Activated T-cell treated with anti-CD3 and anti-CD28 coated beads, Interleukin-2, amount 50 U/mL, for 48 hours (primary cell): ENCODE measurements at regions not wholly inside any gene's neighbourhood (a gene's known extent, or its start where the extent isn't known, plus 50 kb on each side); places are given as distances from the start of the nearest gene placed in this dataset.

Source experiments
- DNase-seq, 2 experiments: peaks; one replicate each; pipeline ENCODE4 v3.0.0-alpha.2; 2020

DNA sequence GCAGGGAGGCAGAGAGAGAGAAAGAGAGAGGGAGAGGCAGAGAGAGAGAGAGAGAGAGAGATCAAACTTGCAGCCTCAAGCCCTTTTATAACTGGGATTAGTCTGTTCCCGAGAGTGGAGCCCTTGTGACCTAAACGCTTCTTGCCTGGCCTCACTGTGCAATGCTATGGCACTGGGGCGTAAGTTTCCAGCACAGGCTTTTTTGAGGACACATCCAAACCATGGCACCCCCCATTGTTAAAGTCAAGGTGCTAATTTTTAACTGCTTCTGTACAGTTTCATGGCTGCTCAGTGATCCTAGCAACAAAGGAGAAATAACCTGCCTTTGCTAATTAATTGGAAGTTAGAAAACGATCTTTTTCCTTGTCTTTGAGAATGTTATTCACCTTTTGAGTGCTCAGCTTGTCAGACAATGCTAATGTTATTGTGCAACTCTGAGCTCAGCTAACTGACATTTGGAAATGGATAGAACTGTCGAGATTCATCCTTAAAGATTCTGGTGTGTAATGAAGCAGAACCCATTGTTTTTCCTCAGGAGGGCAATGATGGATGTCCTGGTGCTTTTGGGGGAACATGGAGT, 268.4 kb downstream of the GLRX3 start:
- no peak for DNase-seq

DNA sequence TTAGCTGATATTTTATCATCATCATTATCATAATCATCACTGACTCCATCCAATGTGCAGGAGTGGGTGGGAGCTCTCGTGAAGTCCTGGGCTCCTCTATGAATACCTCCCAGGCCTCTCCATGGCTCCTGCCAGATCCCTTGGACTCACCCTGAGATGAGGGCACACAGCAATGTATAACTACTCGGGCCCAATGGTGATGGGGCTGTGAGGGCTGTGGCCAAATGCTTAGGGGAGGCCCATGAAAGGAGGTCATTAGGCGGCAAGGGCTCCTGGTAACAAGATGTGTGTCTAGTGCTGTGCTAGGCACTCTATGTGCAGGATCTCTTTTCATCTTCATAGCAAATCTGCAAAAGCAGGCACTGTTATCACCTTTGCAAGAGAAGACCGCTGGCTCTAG, 270.9 kb downstream of the GLRX3 start:
- no peak for DNase-seq

DNA sequence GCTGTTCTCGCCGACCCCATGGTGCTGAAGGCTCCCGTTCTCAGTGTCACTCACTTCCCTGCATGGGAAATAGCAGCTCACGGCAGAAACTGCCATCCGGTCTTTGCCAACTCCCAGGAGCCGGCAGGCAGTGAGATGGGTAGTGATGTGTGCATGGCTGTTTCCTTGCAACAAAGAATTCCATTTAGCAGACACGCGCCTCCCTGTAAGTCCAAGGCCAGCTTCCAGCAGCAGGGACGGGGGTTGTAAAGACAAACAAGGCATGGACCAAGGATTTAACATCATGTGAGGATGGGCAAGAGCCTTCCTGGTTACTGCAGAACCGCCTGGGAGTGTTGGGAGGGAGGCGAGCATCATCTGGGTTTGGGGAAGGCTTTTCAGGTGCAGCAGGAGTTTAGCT, 273.1 kb downstream of the GLRX3 start:
- no peak for DNase-seq

DNA sequence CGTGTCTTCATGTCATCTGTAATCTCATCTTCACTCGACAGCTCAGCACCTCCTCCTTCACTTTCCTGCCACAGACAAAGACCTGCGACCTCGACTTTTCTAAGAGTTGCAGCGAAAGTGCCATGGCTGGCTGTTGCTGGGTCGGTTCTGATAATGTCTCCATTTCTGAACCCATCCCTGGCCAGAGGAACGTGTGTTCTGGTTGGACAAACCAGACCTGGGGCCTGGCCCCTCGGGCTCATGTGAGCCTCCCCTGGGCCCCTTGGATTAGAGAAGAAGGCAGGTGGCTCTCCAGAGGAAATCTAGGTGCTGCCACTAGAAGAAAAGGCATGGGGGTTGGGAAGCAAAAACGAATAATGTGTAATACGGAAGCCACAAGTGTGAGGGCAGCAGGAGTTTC, 273.7 kb downstream of the GLRX3 start:
- DNase-seq = no peak

DNA sequence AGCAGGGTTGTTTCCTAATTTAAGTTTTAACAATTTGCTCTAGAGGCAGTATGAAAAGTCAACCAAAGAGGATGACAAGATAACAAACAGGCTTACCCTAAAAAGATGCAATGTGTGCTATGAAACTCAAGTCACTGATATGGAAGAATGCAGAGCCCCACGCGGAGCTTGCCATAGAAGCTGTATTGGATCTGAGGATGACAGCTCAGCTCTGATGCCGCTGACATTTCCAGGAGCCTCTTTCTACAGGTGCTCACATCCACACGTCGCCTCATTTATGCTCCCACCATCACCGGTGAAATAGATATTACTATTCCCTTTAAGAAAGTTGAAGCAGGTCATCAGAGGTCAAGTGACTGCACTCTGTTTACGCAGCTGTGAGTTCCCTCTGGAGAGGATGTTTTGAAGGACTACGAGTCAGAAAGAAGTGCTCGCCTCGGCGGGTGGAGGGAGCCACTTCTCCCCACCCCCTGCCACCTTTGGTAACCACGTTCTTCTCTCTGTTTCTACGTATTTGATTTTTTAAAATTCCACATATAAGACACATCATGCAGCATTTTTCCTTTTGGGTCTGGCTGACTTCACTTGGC, 275.4 kb downstream of the GLRX3 start:
- DNase-seq = no peak

DNA sequence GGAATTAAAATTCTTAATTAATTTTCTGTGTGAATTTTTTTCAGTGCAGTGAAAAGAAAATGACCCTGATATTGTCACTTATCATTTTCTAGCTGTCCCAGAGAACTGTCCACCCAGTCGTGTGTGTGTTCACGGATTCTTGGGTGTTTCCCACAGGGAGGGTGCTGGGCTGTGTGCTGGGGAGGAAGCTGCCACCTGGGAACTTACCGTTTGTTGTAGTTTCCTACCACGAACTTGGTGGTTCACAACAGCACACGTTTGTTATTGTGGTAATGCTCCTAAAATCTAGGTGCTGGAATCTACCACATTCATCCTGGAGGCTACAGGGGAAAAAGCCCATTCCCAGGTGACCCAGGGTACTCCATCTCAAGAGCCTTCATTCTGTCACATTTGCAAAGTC, 276.1 kb downstream of the GLRX3 start:
- DNase-seq = no peak

DNA sequence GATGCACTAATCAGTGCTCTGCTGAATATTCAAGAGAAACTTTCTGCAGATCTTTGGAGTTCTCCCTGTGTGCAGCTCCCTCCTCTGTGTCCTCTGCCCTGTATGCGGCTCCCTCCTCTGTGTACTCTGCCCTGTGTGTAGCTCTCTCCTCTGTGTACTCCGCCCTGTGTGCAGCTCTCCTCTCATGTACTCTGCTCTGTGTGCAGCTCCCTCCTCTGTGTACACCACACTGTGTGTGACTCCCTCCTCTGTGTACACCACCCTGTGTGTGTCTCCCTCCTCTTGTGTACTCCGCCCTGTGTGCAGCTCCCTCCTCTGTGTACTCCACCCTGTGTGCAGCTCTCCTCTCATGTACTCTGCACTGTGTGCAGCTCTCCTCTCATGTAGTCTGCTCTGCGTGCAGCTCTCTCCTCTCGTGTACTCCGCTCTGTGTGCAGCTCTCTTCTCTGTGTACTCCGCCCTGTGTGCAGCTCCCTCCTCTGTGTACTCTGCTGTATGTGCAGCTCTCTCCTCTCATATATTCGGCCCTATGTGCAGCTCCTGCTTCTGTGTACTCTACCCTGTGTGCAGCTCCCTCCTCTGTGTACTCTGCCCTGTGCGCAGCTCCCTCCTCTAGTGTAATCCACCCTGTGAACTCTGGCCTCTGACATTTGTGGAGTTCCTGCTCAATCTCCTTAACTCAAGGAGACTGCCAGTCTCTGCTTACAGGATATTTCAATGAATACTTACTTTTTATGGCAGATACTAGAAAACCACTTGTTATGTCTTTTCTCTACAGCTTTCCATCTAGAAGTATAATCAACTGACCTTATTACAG, 280.4 kb downstream of the GLRX3 start:
- DNase-seq = no peak

DNA sequence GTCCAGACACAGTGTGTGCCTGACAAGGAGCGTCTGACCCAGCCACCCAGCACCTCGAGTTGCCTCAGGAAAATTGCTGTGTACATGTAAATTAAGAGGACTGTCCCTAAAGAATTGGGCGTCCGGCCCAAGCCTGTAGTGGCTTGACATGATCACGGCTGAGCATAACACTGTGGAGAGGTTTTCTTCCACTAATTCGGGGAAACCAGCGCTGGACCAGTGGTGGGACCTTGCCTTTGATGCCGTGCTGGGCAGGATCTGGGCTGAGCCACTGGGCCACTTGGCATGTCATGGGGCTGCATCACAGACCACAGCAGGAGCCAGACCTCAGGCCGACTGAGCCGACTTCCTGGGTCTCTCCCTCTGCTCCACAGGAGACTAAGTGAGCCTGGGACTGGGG, 282.5 kb downstream of the GLRX3 start:
- DNase-seq = no peak

DNA sequence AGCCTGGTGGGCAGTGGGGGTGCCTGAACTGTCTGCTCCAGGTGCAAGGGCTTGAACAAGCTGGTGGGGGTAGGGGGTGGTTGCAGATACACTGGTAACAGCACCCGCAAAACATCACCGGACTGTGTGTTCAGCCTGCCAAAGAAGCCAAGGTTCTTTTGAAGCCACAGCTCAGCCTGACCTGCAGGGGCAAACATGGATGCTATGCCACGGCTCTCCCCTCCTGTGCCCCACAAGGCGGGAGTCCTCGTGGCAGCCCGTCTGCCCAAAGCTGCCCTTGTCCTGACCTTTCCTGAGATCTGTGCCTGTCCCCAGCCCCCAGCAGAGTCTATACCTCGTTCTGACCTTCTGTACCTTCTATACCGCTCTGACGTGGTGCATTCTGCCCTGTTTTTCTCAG, 285.7 kb downstream of the GLRX3 start:
- DNase-seq = no peak

DNA sequence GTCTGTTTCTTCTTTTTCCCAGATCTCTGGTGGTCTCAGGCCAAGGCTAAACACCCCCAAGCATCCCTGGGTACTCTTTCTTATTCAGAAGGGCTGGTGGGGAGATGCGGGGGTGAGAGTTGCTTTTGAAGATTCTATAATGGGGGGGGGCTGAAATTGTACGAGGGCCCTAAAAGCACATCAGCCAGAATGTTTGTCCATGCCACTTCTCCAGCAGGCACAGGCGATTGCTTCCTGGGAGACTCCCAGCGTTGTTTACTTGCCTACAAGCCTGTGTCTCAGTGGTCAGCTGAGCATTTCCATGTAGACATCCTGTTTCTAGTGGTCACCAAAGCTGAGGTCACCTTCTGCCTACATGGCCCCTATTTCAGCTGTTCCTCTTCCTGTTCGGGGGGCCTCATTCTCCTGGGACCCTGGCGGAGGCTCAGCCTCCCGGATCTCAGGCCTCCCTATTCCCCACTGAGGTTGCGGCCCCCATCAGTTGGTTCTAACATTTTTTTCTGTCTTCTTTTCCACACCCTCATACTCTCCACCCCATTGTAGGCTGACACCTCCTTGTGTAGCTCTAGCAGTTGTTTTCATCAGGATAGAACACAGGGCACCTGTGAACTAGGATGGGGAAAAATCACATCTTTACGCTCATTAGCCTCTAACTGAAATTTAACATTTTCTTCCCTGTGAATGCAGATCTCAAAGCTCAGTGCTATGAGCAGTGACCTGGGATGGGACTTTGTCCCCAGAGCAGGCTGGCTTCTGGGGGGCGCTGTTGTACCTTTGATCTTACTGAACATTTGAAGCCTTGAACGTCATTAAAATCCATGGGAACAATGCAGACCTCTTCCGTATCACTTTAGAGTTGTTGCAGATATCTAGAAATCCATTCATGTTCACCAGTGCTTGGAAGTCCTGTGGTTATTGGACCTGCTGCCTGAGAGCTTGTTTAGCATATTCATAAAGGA, 286.5 kb downstream of the GLRX3 start:
- DNase-seq = no peak

DNA sequence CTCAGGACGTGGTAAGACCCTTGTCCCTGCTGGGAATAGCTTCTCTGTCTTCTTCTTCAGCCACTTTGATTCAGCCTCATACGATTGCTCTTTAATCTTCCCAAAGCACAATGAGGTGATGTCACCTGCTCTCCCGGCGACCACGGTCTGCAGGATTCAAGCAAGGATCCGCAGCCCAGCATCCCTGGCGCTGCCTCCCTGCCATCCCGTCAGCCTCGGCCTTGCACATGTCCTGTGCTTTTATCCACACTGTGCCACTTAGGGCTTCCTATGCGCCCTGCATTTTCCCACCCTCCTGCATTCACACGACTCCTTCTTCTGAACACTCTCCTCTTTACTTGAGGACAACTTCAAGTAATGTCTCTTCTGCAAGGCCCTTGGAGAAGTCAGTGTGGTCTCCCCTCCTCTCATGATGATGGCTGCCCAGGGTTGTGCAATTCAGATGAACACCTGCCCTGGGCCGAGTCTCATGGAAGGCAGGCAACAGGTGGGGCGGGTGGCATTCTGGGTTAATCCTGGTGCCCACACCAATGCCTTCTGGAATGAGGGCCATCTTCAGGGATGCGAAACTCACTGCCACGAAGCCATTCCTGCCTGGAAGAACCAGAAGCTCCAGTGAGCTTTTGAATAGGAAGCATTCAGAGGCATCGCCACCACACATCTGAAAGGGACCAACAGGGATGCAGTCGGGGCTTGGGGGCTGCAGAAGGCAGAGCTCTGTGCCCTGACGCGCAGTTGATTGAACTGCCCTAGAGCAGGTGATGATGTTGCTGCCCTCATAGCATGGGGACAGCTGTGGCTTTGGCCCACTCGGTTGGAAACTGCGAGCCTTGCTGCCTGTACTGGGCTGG, 287.5 kb downstream of the GLRX3 start:
- no peak for DNase-seq

DNA sequence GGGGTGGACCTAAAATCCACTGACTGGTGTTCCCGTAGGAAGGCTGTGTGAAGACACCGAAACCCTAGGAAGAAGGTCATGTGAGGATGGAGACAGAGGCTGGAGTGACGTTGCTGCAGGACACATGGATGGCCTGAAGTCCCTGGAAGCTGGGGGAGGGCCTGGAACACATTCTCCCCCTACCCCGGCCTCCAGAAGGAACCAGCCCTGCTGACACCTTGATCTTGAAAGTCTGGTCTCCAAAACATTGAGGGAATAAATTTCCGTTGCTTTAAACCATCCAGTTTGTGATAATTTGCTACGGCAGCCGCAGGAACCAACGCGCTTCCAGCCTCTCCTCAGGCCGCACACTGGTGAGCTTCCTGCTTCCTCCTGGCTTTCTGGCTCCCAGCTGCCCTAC, 288.2 kb downstream of the GLRX3 start:
- no peak for DNase-seq

DNA sequence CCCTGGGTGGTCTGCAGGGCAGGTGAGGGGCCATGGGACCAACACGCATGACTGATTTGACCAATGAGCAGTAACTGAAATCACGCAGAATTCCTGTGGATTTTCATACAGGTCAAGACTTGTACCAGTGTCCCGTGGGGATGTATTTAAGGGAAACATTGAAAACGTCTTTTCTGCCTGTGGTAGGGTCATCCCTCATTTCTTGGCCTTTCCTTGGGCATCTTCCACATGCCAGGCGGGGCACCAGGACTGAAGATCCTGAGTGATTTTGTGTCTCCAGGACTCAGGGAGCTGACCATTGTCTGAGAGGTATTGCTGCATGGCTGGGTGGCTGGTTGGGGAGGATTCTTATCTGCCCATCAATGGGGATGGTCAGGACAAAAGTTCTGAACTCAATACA, 289.0 kb downstream of the GLRX3 start:
- DNase-seq = no peak

DNA sequence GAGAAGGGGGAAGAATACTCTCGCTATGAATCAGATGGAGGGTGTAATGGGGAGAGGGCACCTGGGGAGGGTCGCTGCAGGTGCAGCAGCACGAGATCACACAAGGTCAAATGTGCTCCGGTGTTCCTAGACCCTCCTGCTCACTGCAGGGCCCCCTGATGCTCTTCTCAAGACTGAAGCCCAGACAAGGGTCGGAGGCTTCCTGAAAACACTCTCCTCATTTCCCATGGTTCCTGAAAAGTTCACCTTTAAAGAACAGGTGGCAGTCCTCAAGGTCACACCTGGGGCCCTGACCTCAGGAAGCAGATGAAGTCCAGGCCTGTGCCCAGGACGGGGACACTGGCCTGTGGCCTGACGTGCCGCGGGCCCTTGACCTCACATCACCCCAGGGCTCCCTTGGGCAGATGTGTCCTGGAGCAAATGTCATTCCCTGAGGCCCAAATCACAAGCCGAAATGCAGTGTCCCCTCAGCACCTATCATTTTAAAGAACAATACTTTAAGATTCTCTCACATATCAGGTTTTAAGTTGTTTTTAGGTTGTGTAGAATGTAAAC, 289.8 kb downstream of the GLRX3 start:
- DNase-seq = no peak

DNA sequence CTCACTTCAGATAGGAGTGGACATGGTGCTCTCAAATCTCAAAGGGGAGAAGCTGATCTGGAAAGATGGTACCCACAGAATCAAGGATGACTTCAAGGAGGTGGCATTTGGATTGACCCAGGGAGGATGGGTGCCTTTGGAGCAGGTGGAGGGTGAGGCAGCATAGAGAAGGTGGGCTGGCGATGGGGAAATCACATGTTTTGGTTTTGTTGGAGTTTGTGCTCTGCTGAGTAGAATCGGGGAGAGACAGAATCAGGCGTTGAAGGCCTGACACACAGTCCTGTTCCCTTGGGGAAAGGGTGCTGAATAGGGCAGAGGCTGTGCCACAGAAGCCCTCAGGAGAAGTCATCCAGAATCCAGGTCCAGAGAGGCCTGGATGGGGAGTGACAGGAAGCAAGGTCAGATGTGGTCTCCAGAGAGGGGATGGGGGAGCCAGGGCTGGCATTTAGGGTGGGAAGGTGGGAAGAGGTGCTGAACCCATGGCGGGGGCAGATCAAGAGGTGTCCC, 291.1 kb downstream of the GLRX3 start:
- DNase-seq = no peak

DNA sequence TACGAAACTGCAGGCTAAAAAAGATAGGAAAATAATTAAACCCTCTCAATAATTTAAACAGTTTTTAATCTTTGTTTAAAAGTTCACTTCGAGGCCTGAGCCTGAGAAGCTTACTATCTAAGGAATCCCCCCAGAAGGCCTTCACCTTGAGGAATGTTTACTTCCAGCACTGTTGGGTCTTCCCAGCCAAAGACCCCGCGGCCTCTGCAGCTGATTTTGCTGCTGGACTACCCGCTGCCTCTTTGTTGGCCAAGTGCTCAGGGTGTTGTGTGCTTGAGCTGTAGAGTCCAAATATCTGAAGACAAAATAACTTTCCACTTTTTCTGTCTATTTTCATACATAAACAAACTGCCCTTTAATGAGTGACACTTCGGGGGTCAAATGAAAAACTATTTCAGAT, 292.7 kb downstream of the GLRX3 start:
- DNase-seq = no peak

DNA sequence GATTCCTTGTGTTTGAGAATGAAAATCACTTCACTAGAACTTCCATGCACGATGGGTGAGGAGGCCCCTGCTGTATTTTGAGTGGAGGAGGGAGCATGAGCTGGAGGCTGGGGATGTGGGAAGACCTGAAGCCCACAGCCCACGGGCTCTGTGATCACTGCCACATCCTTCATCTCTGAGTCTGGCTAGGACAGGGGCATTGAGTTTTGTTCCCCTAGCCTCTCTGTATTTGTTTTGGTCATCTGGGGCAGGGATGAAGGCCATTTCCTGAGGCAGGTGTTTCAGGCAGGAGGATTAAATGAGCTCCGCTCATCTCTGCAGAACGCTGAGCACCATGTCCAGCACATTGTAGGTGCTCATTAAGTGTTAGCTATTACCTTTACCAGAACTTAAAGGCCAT, 293.6 kb downstream of the GLRX3 start:
- DNase-seq = no peak

DNA sequence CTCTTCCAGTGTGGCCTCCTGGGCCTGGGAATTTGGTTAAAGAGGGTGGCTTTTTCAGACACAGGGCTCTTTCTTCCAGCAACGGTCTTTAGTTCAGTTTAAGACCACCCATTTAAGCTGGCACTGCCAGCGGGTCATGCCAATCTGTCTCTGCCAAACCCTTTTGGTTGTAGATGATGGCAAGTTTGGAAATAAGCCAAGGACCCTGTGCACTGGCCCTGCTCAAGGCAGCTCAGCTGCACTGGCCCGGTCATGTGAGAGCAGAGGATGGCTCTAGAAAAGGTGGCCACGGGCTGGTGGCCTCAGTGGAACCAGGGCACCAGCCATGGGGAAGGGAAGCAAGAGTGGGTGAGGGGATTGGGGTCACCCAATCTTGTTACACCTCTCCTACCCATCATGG, 294.1 kb downstream of the GLRX3 start:
- DNase-seq = no peak

DNA sequence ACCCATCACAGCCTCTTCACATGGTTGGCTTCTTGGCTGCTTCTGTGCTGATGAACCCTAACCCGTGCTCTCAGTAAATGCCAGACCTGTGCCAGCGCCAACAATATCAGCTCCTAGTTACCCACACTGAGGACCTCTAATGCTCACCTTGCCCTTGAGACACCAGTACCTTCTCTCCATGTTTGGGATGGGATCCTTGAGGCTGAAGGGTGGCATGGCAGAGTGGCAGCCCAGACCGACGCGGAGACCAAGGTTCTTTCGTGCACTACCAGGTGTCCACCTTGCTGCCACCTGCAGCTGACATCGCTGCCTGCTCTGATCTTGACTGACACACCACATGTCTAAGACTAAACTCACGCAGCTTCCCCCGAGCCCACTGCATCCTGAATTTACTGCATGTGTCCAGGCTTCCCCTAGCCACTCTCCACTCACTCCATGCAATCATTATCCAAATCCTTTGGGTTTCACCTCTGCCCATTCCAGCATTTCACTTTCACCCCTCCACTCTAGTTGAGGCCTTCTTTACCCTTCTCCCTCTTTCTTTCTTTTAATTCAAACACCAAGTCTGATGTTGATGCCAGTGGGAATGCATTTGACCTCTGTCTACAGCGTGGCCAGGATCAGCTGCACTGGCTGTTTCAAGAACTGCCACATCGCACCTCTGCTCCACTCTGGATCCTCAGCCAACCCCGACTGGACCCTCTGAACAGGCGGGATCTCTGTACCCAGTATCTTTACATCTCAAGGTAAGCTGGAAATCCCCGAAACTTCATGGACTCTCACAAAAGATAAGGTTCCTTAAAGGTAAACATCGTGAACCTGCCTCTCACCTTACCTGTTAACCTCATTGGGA, 294.9 kb downstream of the GLRX3 start:
- no peak for DNase-seq

DNA sequence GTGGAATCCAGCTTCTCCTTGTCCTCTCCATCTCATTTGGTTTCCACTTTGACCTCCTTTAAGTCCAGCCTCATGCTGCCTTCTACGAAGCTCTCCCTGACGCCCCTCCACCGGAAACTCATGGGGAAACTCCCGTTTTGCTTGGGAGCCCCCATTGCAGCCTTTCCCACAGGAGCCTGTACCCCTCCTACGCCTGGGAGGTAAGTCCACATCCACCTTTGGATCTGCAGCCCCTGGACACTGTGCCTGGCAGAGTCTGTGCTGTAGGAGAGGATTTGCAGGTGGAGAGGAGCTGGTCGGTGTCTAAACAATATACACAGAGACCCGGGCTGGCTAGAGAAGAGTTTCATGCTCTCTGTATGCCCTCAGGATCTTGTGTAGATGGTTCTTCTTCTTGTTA, 296.1 kb downstream of the GLRX3 start:
- no peak for DNase-seq

DNA sequence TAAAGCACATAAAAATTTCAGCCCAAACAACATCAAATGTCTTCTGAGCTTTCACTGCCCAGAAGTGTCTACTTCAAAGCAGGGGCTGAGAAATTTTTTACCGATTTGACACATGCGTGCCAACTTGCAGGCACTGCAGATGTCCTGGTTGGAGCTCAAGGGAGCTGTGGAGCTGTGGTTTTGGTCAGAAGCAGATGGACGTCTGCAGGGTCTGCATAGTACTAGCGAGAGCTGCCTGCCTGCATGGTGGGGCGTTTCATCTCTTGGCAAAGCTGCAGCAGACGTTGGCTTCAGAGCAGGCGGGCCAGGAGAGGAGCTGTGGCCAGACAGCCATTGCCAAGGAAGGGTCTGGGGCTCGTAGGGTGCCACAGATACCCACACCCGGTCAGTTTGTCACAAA, 296.7 kb downstream of the GLRX3 start:
- no peak for DNase-seq
